IMR-90 (cell line): ENCODE measurements at regions not wholly inside any gene's neighbourhood (a gene's known extent, or its start where the extent isn't known, plus 50 kb on each side); places are given as distances from the start of the nearest gene placed in this dataset.

Experiments used
- ATAC-seq: fragments of 200-7000 bp; cut with Tn5 transposase; 2 replicates; pipeline ENCODE4 v1.9.1; 2020; ENCODE audit warnings: low read depth, mild to moderate bottlenecking, moderate library complexity
- BruUV-seq: library from RNA; stranded (reverse); fragments of 400-500 nt; replicated peaks from 2 replicates; lab custom pipeline; 2021; lab: Mats Ljungman, UMichigan
- CTCF ChIA-PET: fragments of 300-600 bp; formaldehyde crosslinking; extraction: SDS; loops from one replicate; lab custom pipeline; 2021; ENCODE audit warnings: antibody characterized with exemption; lab: Yijun Ruan, JAX
- POLR2A ChIA-PET: fragments of 300-600 bp; sonication (Branson Sonifier 250); formaldehyde crosslinking; loops from one replicate; lab custom pipeline; 2022; ENCODE audit warnings: antibody characterized with exemption; ENCODE audit not compliant: unreplicated experiment; lab: Charles Lee
- DNase-seq: peaks from one replicate; pipeline ENCODE4 v3.0.0; 2013
- H2AFZ ChIP-seq: replicated peaks from 2 replicates; pipeline ENCODE3; 2013; ENCODE audit warnings: low read length, mild to moderate bottlenecking; ENCODE audit not compliant: poor library complexity
- H2AK5ac ChIP-seq: 2 replicates; pipeline ENCODE4 v1.6.1; 2013; ENCODE audit warnings: low read depth, low read length, inconsistent platforms
- H2AK9ac ChIP-seq: replicated peaks from 2 replicates; pipeline ENCODE3; 2013; ENCODE audit warnings: mild to moderate bottlenecking, low read depth, low read length, moderate library complexity; ENCODE audit not compliant: poor library complexity
- H2BK120ac ChIP-seq: 2 replicates; pipeline ENCODE4 v1.6.1; 2013; ENCODE audit warnings: low read depth, low read length, inconsistent platforms
- H2BK15ac ChIP-seq: 3 replicates; pipeline ENCODE4 v1.6.1; 2013; ENCODE audit warnings: low read depth, low read length, inconsistent platforms
- H2BK20ac ChIP-seq: 2 replicates; pipeline ENCODE4 v1.6.1; 2013; ENCODE audit warnings: low read depth, mild to moderate bottlenecking, inconsistent platforms, low read length, moderate library complexity
- H2BK5ac ChIP-seq: 2 replicates; pipeline ENCODE4 v1.6.1; 2013; ENCODE audit warnings: mild to moderate bottlenecking, low read depth, low read length, inconsistent platforms; ENCODE audit not compliant: poor library complexity, severe bottlenecking
- H3K14ac ChIP-seq: replicated peaks from 2 replicates; pipeline ENCODE4 v1.6.1; 2013; ENCODE audit warnings: low read depth, low read length, inconsistent platforms
- H3K18ac ChIP-seq: 2 replicates; pipeline ENCODE4 v1.6.1; 2013; ENCODE audit warnings: low read depth, low read length, control low read depth
- H3K23ac ChIP-seq: 2 replicates; pipeline ENCODE4 v1.6.1; 2013; ENCODE audit warnings: low read depth, low read length, inconsistent platforms
- H3K27ac ChIP-seq: 2 replicates; pipeline ENCODE4 v1.5.1; 2013; ENCODE audit warnings: mild to moderate bottlenecking, control low read depth, low read length; ENCODE audit not compliant: insufficient read depth
- H3K27me3 ChIP-seq: 2 replicates; pipeline ENCODE4 v1.6.1; 2013; ENCODE audit warnings: low read length; ENCODE audit not compliant: control insufficient read depth, insufficient read depth
- H3K36me3 ChIP-seq: 2 replicates; pipeline ENCODE4 v1.6.1; 2013; ENCODE audit warnings: low read length, mixed read lengths; ENCODE audit not compliant: control insufficient read depth, insufficient read depth
- H3K4ac ChIP-seq: 2 replicates; pipeline ENCODE4 v1.6.1; 2013; ENCODE audit warnings: low read depth, low read length, inconsistent platforms
- H3K4me1 ChIP-seq: 2 replicates; pipeline ENCODE4 v1.6.1; 2013; ENCODE audit warnings: low read length, mixed read lengths; ENCODE audit not compliant: control insufficient read depth, insufficient read depth
- H3K4me2 ChIP-seq: 2 replicates; pipeline ENCODE4 v1.6.1; 2013; ENCODE audit warnings: low read depth, mild to moderate bottlenecking, control low read depth, low read length, moderate library complexity
- H3K4me3 ChIP-seq: 2 replicates; pipeline ENCODE4 v1.5.1; 2013; ENCODE audit warnings: low read depth, mild to moderate bottlenecking, control low read depth, low read length, moderate library complexity; ENCODE audit not compliant: insufficient read depth
- H3K56ac ChIP-seq: 2 replicates; pipeline ENCODE4 v1.6.1; 2013; ENCODE audit warnings: low read length, inconsistent platforms; ENCODE audit not compliant: insufficient read depth; ENCODE audit errors: extremely low read depth
- H3K79me1 ChIP-seq, 2 experiments: 2 replicates each; pipeline ENCODE4 v1.6.1; 2013; ENCODE audit warnings: low read length in 2 of 2, inconsistent platforms in 1 of 2, low read depth in 1 of 2
- H3K9ac ChIP-seq: 2 replicates; pipeline ENCODE4 v1.6.1; 2013; ENCODE audit warnings: low read depth, low read length, control low read depth
- H3K9me1 ChIP-seq: 2 replicates; pipeline ENCODE4 v1.6.1; 2013; ENCODE audit warnings: low read length, inconsistent platforms; ENCODE audit not compliant: insufficient read depth
- H3K9me3 ChIP-seq: 2 replicates; pipeline ENCODE4 v1.6.1; 2013; ENCODE audit warnings: low read length; ENCODE audit not compliant: control insufficient read depth, insufficient read depth
- H4K20me1 ChIP-seq: 2 replicates; pipeline ENCODE4 v1.6.1; 2013; ENCODE audit warnings: low read length, inconsistent platforms; ENCODE audit not compliant: insufficient read depth
- H4K5ac ChIP-seq: 2 replicates; pipeline ENCODE4 v1.6.1; 2013; ENCODE audit warnings: mild to moderate bottlenecking, low read depth, low read length, control low read depth
- H4K8ac ChIP-seq, 2 experiments: 2 replicates each; pipeline ENCODE4 v1.6.1; 2013; ENCODE audit warnings: low read depth in 2 of 2, low read length in 2 of 2, control low read depth in 1 of 2, inconsistent platforms in 1 of 2
- H4K91ac ChIP-seq: 2 replicates; pipeline ENCODE4 v1.6.1; 2013; ENCODE audit warnings: low read depth, low read length, inconsistent platforms; ENCODE audit not compliant: insufficient read depth
- BHLHE40 ChIP-seq: fragments of 150-350 bp; IDR thresholded peaks from 2 replicates; pipeline ENCODE4 v1.6.1; 2016; ENCODE audit warnings: mild to moderate bottlenecking, low read depth, low read length
- CEBPB ChIP-seq: IDR thresholded peaks from 2 replicates; pipeline ENCODE4 v1.6.1; 2012; ENCODE audit warnings: low read depth, low read length, improper control_type of control experiment
- MAZ ChIP-seq: IDR thresholded peaks from 2 replicates; pipeline ENCODE4 v1.6.1; 2012; ENCODE audit warnings: low read depth, mild to moderate bottlenecking, low read length, improper control_type of control experiment, moderate library complexity, borderline replicate concordance
- RFX5 ChIP-seq: IDR thresholded peaks from 2 replicates; pipeline ENCODE4 v1.8.0; 2012; ENCODE audit warnings: low read depth, mild to moderate bottlenecking, low read length, moderate library complexity
- whole genome bisulfite sequencing, 2 experiments: methylation state at CpG; one replicate each; pipeline versions ENCODE4 v1.1.5 to v1.1.7; 2013; ENCODE audit warnings: missing lambda C conversion rate in 2 of 2; ENCODE audit not compliant: insufficient read length in 1 of 2; ENCODE audit errors: extremely low coverage in 2 of 2; 5-methylcytosine and 5-hydroxymethylcytosine counted together
- dilution Hi-C: fragments of 300-500 bp; cut with HindIII; formaldehyde crosslinking; loops from one replicate; pipeline ENCODE4 v1.14.3; 2018; ENCODE audit warnings: low sequenced_read_pairs; ENCODE audit not compliant: unreplicated experiment
- in situ Hi-C: fragments of 300-500 bp; cut with MboI; formaldehyde crosslinking; loops from 3 replicates; pipeline ENCODE4 v1.14.3; 2019; ENCODE audit warnings: low sequenced_read_pairs, inconsistent platforms, mixed read lengths
- intact Hi-C: fragments of 100-400 bp; cut with micrococcal nuclease; formaldehyde crosslinking; loops from 2 replicates; pipeline ENCODE4 v1.10.0; 2022

- Histone ChIP-seq H2AFZ (no peak overlapping the region), H4K5ac (no peak overlapping the region), H3K4me3 (no peak overlapping the region), H4K91ac (no peak overlapping the region), H3K4me2 (no peak overlapping the region), H2AK9ac (no peak overlapping the region), H3K9me1 (no peaks in the 10 kb centered on the region), H3K36me3 (no peaks in the 10 kb centered on the region), H3K27me3 (no peaks in the 10 kb centered on the region), H3K4me1 (no peaks in the 10 kb centered on the region), H3K4ac (no peak overlapping the region), H2AK5ac (no peak overlapping the region), H3K14ac (no peak overlapping the region), H3K9me3 (0 out of 2 replicates have a peak, but pooled peaks cover 2% of the 10 kb centered on the region), H2BK15ac (no peak overlapping the region), H3K18ac (no peak overlapping the region), H3K23ac (no peak overlapping the region), H2BK5ac (no peak overlapping the region), H2BK20ac (no peak overlapping the region), H3K79me1 (no peaks in the 10 kb centered on the region), H3K56ac (no peak overlapping the region), H3K27ac (no peak overlapping the region), H4K20me1 (no peaks in the 10 kb centered on the region), H2BK120ac (no peak overlapping the region), H4K8ac (no peak overlapping the region), H3K9ac (no peak overlapping the region)
- no TSS peak for BruUV-seq
- DNase-seq (no peak), ATAC-seq (no peak)
- TF ChIP-seq MAZ = no peak
- TF ChIP-seq BHLHE40 = no peak
- TF ChIP-seq CEBPB = no peak
- TF ChIP-seq RFX5 = no peak
- ChIA-PET POLR2A (no interaction called here), CTCF (no interaction called here)
- no CpG with 5 or more reads among the region's 2 CpGs for WGBS, 2 experiments
- intact Hi-C loops = no loop called here
- in situ Hi-C loops = no loop called here
- dilution Hi-C loops = no loop called here
Measured at GRCh38 chr6:100988391-100988984, 107.4 kb upstream of the ASCC3 start.
